Endothelial cell of umbilical vein (primary cell): ENCODE measurements at regions not wholly inside any gene's neighbourhood (a gene's known extent, or its start where the extent isn't known, plus 50 kb on each side); places are given as distances from the start of the nearest gene placed in this dataset.

Source experiments
- BruUV-seq: library from RNA; stranded (reverse); fragments of 400-500 nt; replicated peaks from 2 replicates; lab custom pipeline; 2021; lab: Mats Ljungman, UMichigan
- CTCF ChIA-PET: fragments of 300-600, 350-600 bp; sonication (Branson Sonifier 250); formaldehyde crosslinking; loops from one replicate; lab custom pipeline; 2021; ENCODE audit warnings: antibody characterized with exemption, inconsistent platforms; lab: Charles Lee
- POLR2A ChIA-PET: fragments of 300-600, 350-600 bp; sonication (Branson Sonifier 250); formaldehyde crosslinking; loops from one replicate; lab custom pipeline; 2021; ENCODE audit warnings: antibody characterized with exemption, inconsistent platforms; lab: Charles Lee
- DNase-seq: peaks from one replicate; pipeline ENCODE4 v3.0.0-alpha.2; 2011; ENCODE audit warnings: low read depth, low spot score
- FAIRE-seq: peaks from 2 replicates; lab custom pipeline; 2011; peaks lifted over from hg19 to GRCh38; lab: Jason Lieb, UNC
- H2AFZ ChIP-seq: 2 replicates; pipeline ENCODE4 v1.6.0; 2012; ENCODE audit warnings: low read depth, low read length, control low read depth, inconsistent platforms
- H3K27ac ChIP-seq: 2 replicates; pipeline ENCODE4 v1.5.1; 2011; ENCODE audit warnings: low read depth, mild to moderate bottlenecking, control low read depth, low read length, moderate library complexity; ENCODE audit not compliant: insufficient read depth
- H3K27me3 ChIP-seq, 2 experiments: 2 replicates each; pipeline versions ENCODE4 v1.6.0 to v1.6.1; 2011; ENCODE audit warnings: low read length in 2 of 2, mixed read lengths in 1 of 2; ENCODE audit not compliant: control insufficient read depth in 2 of 2, insufficient read depth in 2 of 2
- H3K36me3 ChIP-seq, 2 experiments: 2 replicates in 1 of 2; 3 replicates in 1 of 2; pipeline ENCODE4 v1.5.1; 2011; ENCODE audit warnings: low read length in 2 of 2, mild to moderate bottlenecking in 1 of 2, moderate library complexity in 1 of 2; ENCODE audit not compliant: control insufficient read depth in 2 of 2, insufficient read depth in 2 of 2; ENCODE audit errors: extremely low read depth in 1 of 2
- H3K4me1 ChIP-seq: 3 replicates; pipeline ENCODE4 v1.5.1; 2011; ENCODE audit warnings: mild to moderate bottlenecking, low read length; ENCODE audit not compliant: control insufficient read depth, insufficient read depth; ENCODE audit errors: extremely low read depth
- H3K4me2 ChIP-seq: 2 replicates; pipeline ENCODE4 v1.6.1; 2011; ENCODE audit warnings: low read length, control low read depth, mixed read lengths; ENCODE audit not compliant: insufficient read depth
- H3K4me3 ChIP-seq, 3 experiments: fragments of 200-600 bp in 1 of 3; sonication (generic), shearing (Covaris generic) in 1 of 3; replicated peaks in 1 of 3; 2 replicates each; pipeline ENCODE4 v1.5.1; 2011 to 2016; ENCODE audit warnings: control low read depth in 3 of 3, low read length in 3 of 3, mild to moderate bottlenecking in 2 of 3, inconsistent platforms in 1 of 3, low read depth in 1 of 3, moderate library complexity in 1 of 3; ENCODE audit not compliant: insufficient read depth in 1 of 3
- H3K79me2 ChIP-seq: 2 replicates; pipeline ENCODE4 v1.6.0; 2012; ENCODE audit warnings: low read length, inconsistent platforms; ENCODE audit not compliant: control insufficient read depth, insufficient read depth
- H3K9ac ChIP-seq: replicated peaks from 2 replicates; pipeline ENCODE3; 2011; ENCODE audit warnings: low read length, control low read depth; ENCODE audit not compliant: insufficient read depth; ENCODE audit errors: extremely low read depth
- H3K9me1 ChIP-seq: replicated peaks from 3 replicates; pipeline ENCODE4 v1.6.0; 2011; ENCODE audit warnings: mild to moderate bottlenecking, low read length; ENCODE audit not compliant: control insufficient read depth, insufficient read depth; ENCODE audit errors: extremely low read depth
- H3K9me3 ChIP-seq: replicated peaks from 2 replicates; pipeline ENCODE4 v1.5.1; 2012; ENCODE audit warnings: low read length, inconsistent platforms; ENCODE audit not compliant: control insufficient read depth, insufficient read depth
- H4K20me1 ChIP-seq: replicated peaks from 2 replicates; pipeline ENCODE3; 2011; ENCODE audit warnings: mild to moderate bottlenecking, low read length; ENCODE audit not compliant: control insufficient read depth, insufficient read depth; ENCODE audit errors: extremely low read depth
- CTCF ChIP-seq, 2 donors: IDR thresholded peaks; 1 replicate in 1 of 2; 2 replicates in 1 of 2; pipeline ENCODE4 v1.5.1; 2011; ENCODE audit warnings: low read length in 2 of 2, mild to moderate bottlenecking in 2 of 2, moderate library complexity in 2 of 2, control low read depth in 1 of 2, inconsistent platforms in 1 of 2, low read depth in 1 of 2; ENCODE audit not compliant: insufficient read depth in 1 of 2; ENCODE audit errors: extremely low read depth in 1 of 2
- EZH2 ChIP-seq: IDR thresholded peaks from 2 replicates; pipeline ENCODE4 v1.6.1; 2012; ENCODE audit warnings: borderline replicate concordance, low read depth, mild to moderate bottlenecking, moderate library complexity, low read length, inconsistent platforms; ENCODE audit not compliant: severe bottlenecking
- FOS ChIP-seq: IDR thresholded peaks from 2 replicates; pipeline ENCODE4 v1.6.1; 2011; ENCODE audit warnings: mild to moderate bottlenecking, low read length, moderate library complexity, borderline replicate concordance; ENCODE audit not compliant: insufficient read depth
- GATA2 ChIP-seq: IDR thresholded peaks from 2 replicates; pipeline ENCODE4 v1.7.0; 2011; ENCODE audit warnings: low read depth, mild to moderate bottlenecking, moderate library complexity, mixed read lengths, low read length; ENCODE audit not compliant: insufficient read length, insufficient read depth
- JUN ChIP-seq: IDR thresholded peaks from 2 replicates; pipeline ENCODE4 v1.6.1; 2011; ENCODE audit warnings: borderline replicate concordance, low read depth; ENCODE audit not compliant: insufficient read length, insufficient read depth
- MAX ChIP-seq: IDR thresholded peaks from 2 replicates; pipeline ENCODE4 v1.6.1; 2011; ENCODE audit not compliant: insufficient read depth, insufficient read length
- MYC ChIP-seq: IDR thresholded peaks from one replicate; pipeline ENCODE4 v1.6.1; 2011; ENCODE audit warnings: mild to moderate bottlenecking, low read depth, low read length
- POLR2A ChIP-seq: IDR thresholded peaks from 2 replicates; pipeline ENCODE4 v1.6.1; 2012; ENCODE audit warnings: low read depth, mild to moderate bottlenecking, control low read depth, low read length
- POLR2AphosphoS5 ChIP-seq: IDR thresholded peaks from 2 replicates; pipeline ENCODE4 v1.6.1; 2012; ENCODE audit warnings: low read depth, mild to moderate bottlenecking, control low read depth, low read length, moderate library complexity; ENCODE audit not compliant: insufficient read depth
- dilution Hi-C: fragments of 300-500 bp; cut with MboI; formaldehyde crosslinking; loops from one replicate; pipeline ENCODE4 v1.15.0; 2019; ENCODE audit warnings: low sequenced_read_pairs; ENCODE audit not compliant: extremely low pct_ligation_motif_present
- intact Hi-C: fragments of 100-400 bp; cut with micrococcal nuclease; formaldehyde crosslinking; loops from one replicate; pipeline ENCODE4 v1.10.0; 2022

- H3K9ac ChIP-seq: no peak overlapping the region
- H3K27ac ChIP-seq: no peak overlapping the region
- no peaks in the 10 kb centered on the region for H3K36me3 ChIP-seq
- H3K9me1 ChIP-seq: no peaks in the 10 kb centered on the region
- DNase-seq (no peak), FAIRE-seq (no peak)
- no peak overlapping the region for H3K4me2 ChIP-seq
- H4K20me1 ChIP-seq: no peaks in the 10 kb centered on the region
- POLR2A ChIA-PET: no interaction called here
- H3K79me2 ChIP-seq: no peaks in the 10 kb centered on the region
- no peak overlapping the region for H2AFZ ChIP-seq
- dilution Hi-C loops: no loop called here
- no TSS peak for BruUV-seq
- H3K4me1 ChIP-seq: no peaks in the 10 kb centered on the region
- intact Hi-C loops: no loop called here
- no peak overlapping the region for H3K4me3 ChIP-seq
- CTCF ChIA-PET: no interaction called here
- peaks cover 2 to 4% of the 10 kb centered on the region in 2 experiments for H3K27me3 ChIP-seq
- no peaks in the 10 kb centered on the region for H3K9me3 ChIP-seq
- TF ChIP-seq FOS (no peak), POLR2A (no peak), POLR2AphosphoS5 (no peak), JUN (no peak), EZH2 (no peak), MAX (no peak), MYC (no peak), CTCF (IDR thresholded peaks at IDR 0.05; ENCODE audit: extremely low read depth in 1 of 2, insufficient read depth in 1 of 2, low read depth in 1 of 2, low read length in 2 of 2) (no peak), GATA2 (no peak)
These were observed 56.9 kb upstream of the VCAN start for GRCh38 chr5:83414601-83415000.
